ENCODE measurements at regions not wholly inside any gene's neighbourhood (a gene's known extent, or its start where the extent isn't known, plus 50 kb on each side); places are given as distances from the start of the nearest gene placed in this dataset.

- no peak overlapping the region for H3K27ac ChIP-seq
- no peak overlapping the region for H3K4me3 ChIP-seq
- DNase-seq, result no peak
- intact Hi-C loops (cut with DNase I), result no loop called here
- no peaks in the 10 kb centered on the region for H3K36me3 ChIP-seq
- H3K4me1 ChIP-seq, result peaks cover 7 to 18% (median 12%) of the 10 kb centered on the region in 3 donors
- peaks cover 0 to 10% (median 0%) of the 10 kb centered on the region in 4 donors for H3K27me3 ChIP-seq
- no peaks in the 10 kb centered on the region for H3K9me3 ChIP-seq
- TF ChIP-seq, protein P1, sequence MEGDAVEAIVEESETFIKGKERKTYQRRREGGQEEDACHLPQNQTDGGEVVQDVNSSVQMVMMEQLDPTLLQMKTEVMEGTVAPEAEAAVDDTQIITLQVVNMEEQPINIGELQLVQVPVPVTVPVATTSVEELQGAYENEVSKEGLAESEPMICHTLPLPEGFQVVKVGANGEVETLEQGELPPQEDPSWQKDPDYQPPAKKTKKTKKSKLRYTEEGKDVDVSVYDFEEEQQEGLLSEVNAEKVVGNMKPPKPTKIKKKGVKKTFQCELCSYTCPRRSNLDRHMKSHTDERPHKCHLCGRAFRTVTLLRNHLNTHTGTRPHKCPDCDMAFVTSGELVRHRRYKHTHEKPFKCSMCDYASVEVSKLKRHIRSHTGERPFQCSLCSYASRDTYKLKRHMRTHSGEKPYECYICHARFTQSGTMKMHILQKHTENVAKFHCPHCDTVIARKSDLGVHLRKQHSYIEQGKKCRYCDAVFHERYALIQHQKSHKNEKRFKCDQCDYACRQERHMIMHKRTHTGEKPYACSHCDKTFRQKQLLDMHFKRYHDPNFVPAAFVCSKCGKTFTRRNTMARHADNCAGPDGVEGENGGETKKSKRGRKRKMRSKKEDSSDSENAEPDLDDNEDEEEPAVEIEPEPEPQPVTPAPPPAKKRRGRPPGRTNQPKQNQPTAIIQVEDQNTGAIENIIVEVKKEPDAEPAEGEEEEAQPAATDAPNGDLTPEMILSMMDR (IDR thresholded peaks at IDR 0.05), result no peak
- no peak for TF ChIP-seq POLR2A (IDR thresholded peaks at IDR 0.05)
- WGBS, 2 donors, result 92 to 97% methylated on average over 7 of the region's 7 CpGs
Observed at GRCh38 chr18:62449490-62450104, 73.2 kb upstream of the ZCCHC2 start.

DNA sequence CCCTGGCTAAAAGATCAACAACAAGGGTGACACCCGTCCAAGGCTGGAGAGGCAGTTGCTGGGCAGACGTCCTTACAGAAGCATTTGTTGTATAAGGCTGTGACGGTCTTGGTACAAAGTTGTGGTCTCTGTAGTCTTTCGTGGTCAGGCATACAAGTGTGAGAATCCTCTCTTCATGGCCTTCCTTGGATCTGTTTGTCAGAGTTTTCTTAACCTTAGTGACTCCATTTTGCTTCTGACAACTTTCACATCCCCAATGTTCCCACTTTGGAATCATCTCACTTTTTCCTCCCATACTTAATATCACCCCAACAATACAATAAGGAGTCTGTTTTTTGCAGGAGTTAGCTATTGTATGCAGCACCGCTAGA lies 72.7 kb upstream of the ZCCHC2 start:
- intact Hi-C loops (cut with DNase I), result no loop called here
- WGBS, 2 donors, result 79 to 80% methylated on average over 5 of the region's 5 CpGs
- Histone ChIP-seq H3K4me3 (no peak overlapping the region), H3K27me3 (peaks cover 0 to 4% (median 0%) of the 10 kb centered on the region in 4 donors), H3K36me3 (no peaks in the 10 kb centered on the region), H3K27ac (peak overlapping the region in 1 of 4 donors; percentile 36), H3K4me1 (peaks cover 7 to 18% (median 12%) of the 10 kb centered on the region in 3 donors), H3K9me3 (no peaks in the 10 kb centered on the region)
- TF ChIP-seq, protein P1 (IDR thresholded peaks at IDR 0.05), result no peak
- TF ChIP-seq POLR2A (IDR thresholded peaks at IDR 0.05), result no peak
- no peak for DNase-seq

- Histone ChIP-seq H3K4me1 (peaks cover 7 to 18% (median 12%) of the 10 kb centered on the region in 3 donors), H3K27me3 (peaks cover 0 to 4% (median 0%) of the 10 kb centered on the region in 4 donors), H3K36me3 (no peaks in the 10 kb centered on the region), H3K9me3 (no peaks in the 10 kb centered on the region), H3K27ac (peak overlapping the region in 2 of 4 donors; percentile 36 to 48), H3K4me3 (no peak overlapping the region)
- WGBS, 2 donors, result 18 to 24% methylated on average over 9 to 13 of the region's 15 CpGs
- DNase-seq, result no peak
- intact Hi-C loops (cut with DNase I), result no loop called here
- TF ChIP-seq, protein P1 (IDR thresholded peaks at IDR 0.05), result no peak
- TF ChIP-seq POLR2A (IDR thresholded peaks at IDR 0.05), result no peak
Observed at GRCh38 chr18:62450546-62451410, 72.0 kb upstream of the ZCCHC2 start.

GRCh38 chr18:62452280-62452831 lies 70.5 kb upstream of the ZCCHC2 start:
- H3K9me3 ChIP-seq, result no peaks in the 10 kb centered on the region
- DNase-seq, result no peak
- H3K36me3 ChIP-seq, result no peaks in the 10 kb centered on the region
- H3K27ac ChIP-seq, result no peak overlapping the region
- WGBS, 2 donors, result 24 to 32% methylated on average over 5 of the region's 5 CpGs
- intact Hi-C loops (cut with DNase I), result no loop called here
- TF ChIP-seq, protein P1 (IDR thresholded peaks at IDR 0.05), result no peak
- no peak for TF ChIP-seq POLR2A (IDR thresholded peaks at IDR 0.05)
- peaks cover 7 to 18% (median 12%) of the 10 kb centered on the region in 3 donors for H3K4me1 ChIP-seq
- H3K27me3 ChIP-seq, result peaks cover 0 to 11% (median 0%) of the 10 kb centered on the region in 4 donors
- H3K4me3 ChIP-seq, result no peak overlapping the region

GRCh38 chr18:62453864-62454263 lies 69.0 kb upstream of the ZCCHC2 start:
- Histone ChIP-seq H3K36me3 (no peaks in the 10 kb centered on the region), H3K27ac (no peak overlapping the region), H3K27me3 (peaks cover 0 to 8% (median 0%) of the 10 kb centered on the region in 4 donors), H3K9me3 (no peaks in the 10 kb centered on the region), H3K4me1 (peaks cover 7 to 18% (median 12%) of the 10 kb centered on the region in 3 donors), H3K4me3 (no peak overlapping the region)
- TF ChIP-seq, protein P1 (IDR thresholded peaks at IDR 0.05), result no peak
- no peak for TF ChIP-seq POLR2A (IDR thresholded peaks at IDR 0.05)
- no peak for DNase-seq
- 85 to 86% methylated on average over 3 of the region's 3 CpGs for WGBS, 2 donors
- intact Hi-C loops (cut with DNase I), result no loop called here
